SK-N-SH (cell line): ENCODE measurements at regions not wholly inside any gene's neighbourhood (a gene's known extent, or its start where the extent isn't known, plus 50 kb on each side); places are given as distances from the start of the nearest gene placed in this dataset.
"Not testable (repeated sequence)": the region's sequence is repeated elsewhere in the genome, so short reads cannot be mapped to it uniquely, and the experiment has no call there.

Source experiments
- CTCF ChIA-PET: fragments of 300-600, 350-600 bp; formaldehyde crosslinking; extraction: SDS; loops from one replicate; lab custom pipeline; 2021; lab: Yijun Ruan, JAX
- POLR2A ChIA-PET: fragments of 350-600 bp; sonication (Branson Sonifier 250); formaldehyde crosslinking; extraction: SDS; loops from one replicate; lab custom pipeline; 2020; ENCODE audit warnings: antibody characterized with exemption, inconsistent platforms; lab: Yijun Ruan, JAX
- DNase-seq: peaks from one replicate; pipeline ENCODE4 v3.0.0; 2012
- H2AFZ ChIP-seq: fragments of 200-600 bp; sonication (generic); 2 replicates; pipeline ENCODE4 v1.8.1; 2016; ENCODE audit warnings: antibody characterized with exemption, mild to moderate bottlenecking, low read depth
- H3F3A ChIP-seq: fragments of 200-600 bp; sonication (generic); replicated peaks from 2 replicates; pipeline ENCODE3; 2016; ENCODE audit warnings: antibody characterized with exemption, mild to moderate bottlenecking; ENCODE audit not compliant: insufficient read depth
- H3K27ac ChIP-seq, 2 experiments: fragments of 200-500 bp in 1 of 2; fragments of 200-600 bp in 1 of 2; sonication (Bioruptor generic) in 1 of 2; sonication (generic), shearing (Covaris generic) in 1 of 2; 2 replicates each; pipeline versions ENCODE4 v1.5.1 to v1.6.1; 2014 to 2016; ENCODE audit warnings: low read depth in 2 of 2, inconsistent platforms in 1 of 2, low read length in 1 of 2, mild to moderate bottlenecking in 1 of 2, mixed read lengths in 1 of 2
- H3K27me3 ChIP-seq: fragments of 200-600 bp; sonication (generic), shearing (Covaris generic); 2 replicates; pipeline ENCODE4 v1.6.1; 2016; ENCODE audit warnings: mixed run types; ENCODE audit not compliant: insufficient read depth
- H3K36me3 ChIP-seq, 2 experiments: fragments of 200-500 bp in 1 of 2; fragments of 200-600 bp in 1 of 2; sonication (Bioruptor generic) in 1 of 2; sonication (generic) in 1 of 2; replicated peaks in 1 of 2; 2 replicates each; pipeline versions ENCODE3 to v1.5.1; 2014 to 2016; ENCODE audit warnings: low read length in 1 of 2, mild to moderate bottlenecking in 1 of 2; ENCODE audit not compliant: insufficient read depth in 2 of 2, control insufficient read depth in 1 of 2
- H3K4me1 ChIP-seq, 2 experiments: fragments of 200-500 bp in 1 of 2; fragments of 200-600 bp in 1 of 2; sonication (Bioruptor generic) in 1 of 2; sonication (generic), shearing (Covaris generic) in 1 of 2; 2 replicates each; pipeline versions ENCODE4 v1.5.1 to v1.6.1; 2014 to 2016; ENCODE audit warnings: low read depth in 1 of 2, low read length in 1 of 2, mixed run types in 1 of 2; ENCODE audit not compliant: insufficient read depth in 2 of 2, control insufficient read depth in 1 of 2
- H3K4me2 ChIP-seq: fragments of 200-600 bp; sonication (generic), shearing (Covaris generic); 2 replicates; pipeline ENCODE4 v1.6.1; 2017; ENCODE audit warnings: mixed run types
- H3K4me3 ChIP-seq, 2 experiments: fragments of 200-500 bp in 1 of 2; fragments of 200-600 bp in 1 of 2; sonication (Bioruptor generic) in 1 of 2; sonication (generic), shearing (Covaris generic) in 1 of 2; 2 replicates each; pipeline versions ENCODE4 v1.5.1 to v1.8.1; 2014 to 2016; ENCODE audit warnings: low read depth in 2 of 2, inconsistent platforms in 1 of 2, low read length in 1 of 2, mild to moderate bottlenecking in 1 of 2, mixed read lengths in 1 of 2, moderate library complexity in 1 of 2
- H3K79me2 ChIP-seq: fragments of 200-600 bp; sonication (generic); 2 replicates; pipeline ENCODE4 v1.8.1; 2017; ENCODE audit warnings: mild to moderate bottlenecking; ENCODE audit not compliant: insufficient read depth
- H3K9ac ChIP-seq: fragments of 200-600 bp; sonication (generic); 2 replicates; pipeline ENCODE4 v1.6.1; 2017; ENCODE audit warnings: mixed run types
- H3K9me2 ChIP-seq: fragments of 200-600 bp; sonication (generic); 2 replicates; pipeline ENCODE4 v1.6.1; 2017; ENCODE audit warnings: mixed run types
- H3K9me3 ChIP-seq: fragments of 200-600 bp; sonication (generic); 2 replicates; pipeline ENCODE4 v1.6.1; 2017; ENCODE audit warnings: mixed run types, mild to moderate bottlenecking, moderate library complexity
- H4K20me1 ChIP-seq: fragments of 200-600 bp; sonication (generic); 2 replicates; pipeline ENCODE4 v1.6.1; 2017; ENCODE audit warnings: mild to moderate bottlenecking, mixed run types; ENCODE audit not compliant: insufficient read depth
- CTCF ChIP-seq: fragments of 200-600 bp; sonication (generic); IDR thresholded peaks from 2 replicates; pipeline ENCODE4 v1.6.1; 2017; ENCODE audit warnings: antibody characterized with exemption, mild to moderate bottlenecking, moderate library complexity
- GATA2 ChIP-seq: sonication (generic); formaldehyde crosslinking; IDR thresholded peaks from 2 replicates; pipeline ENCODE4 v1.5.0; 2020; ENCODE audit warnings: mild to moderate bottlenecking, missing genetic modification reagents
- MXI1 ChIP-seq: IDR thresholded peaks from 2 replicates; pipeline ENCODE4 v1.6.1; 2012; ENCODE audit warnings: mild to moderate bottlenecking, low read depth, low read length, improper control_type of control experiment
- RAD21 ChIP-seq: IDR thresholded peaks from 2 replicates; pipeline ENCODE4 v1.6.1; 2012; ENCODE audit warnings: mild to moderate bottlenecking, low read length
- REST ChIP-seq: IDR thresholded peaks from 2 replicates; pipeline ENCODE4 v1.6.1; 2012; ENCODE audit warnings: mild to moderate bottlenecking, low read depth, low read length, moderate library complexity
- TEAD4 ChIP-seq: IDR thresholded peaks from 2 replicates; pipeline ENCODE4 v1.4.0; 2012; ENCODE audit warnings: mild to moderate bottlenecking, borderline replicate concordance; ENCODE audit not compliant: insufficient read depth
- ZBTB33 ChIP-seq: IDR thresholded peaks from 2 replicates; pipeline ENCODE4 v1.4.0; 2012; ENCODE audit warnings: low read depth, borderline replicate concordance
- WGBS: methylation state at CpG from one replicate; pipeline ENCODE4 v1.1.6; 2017; ENCODE audit warnings: low lambda C conversion rate; 5-methylcytosine and 5-hydroxymethylcytosine counted together

GRCh38 chr11:82505379-82505778 lies 228.3 kb downstream of the FAM181B start (continued):
- TF ChIP-seq TEAD4, result no peak
- TF ChIP-seq MXI1, result no peak

GRCh38 chr11:82501174-82501573 lies 232.5 kb downstream of the FAM181B start:
- H3K27ac ChIP-seq, POLR2A ChIA-PET, H3K4me1 ChIP-seq, DNase-seq, H3K4me2 ChIP-seq, H3K36me3 ChIP-seq, H3F3A ChIP-seq, H3K4me3 ChIP-seq, CTCF ChIA-PET, H3K9me3 ChIP-seq, H3K9me2 ChIP-seq, H4K20me1 ChIP-seq, H3K79me2 ChIP-seq, H3K27me3 ChIP-seq, H2AFZ ChIP-seq, H3K9ac ChIP-seq: not testable (repeated sequence)
- no CpG with 5 or more reads among the region's 26 CpGs for WGBS

- H3K36me3 ChIP-seq, result no peaks in the 10 kb centered on the region
- no peaks in the 10 kb centered on the region for H4K20me1 ChIP-seq
- H3K9me2 ChIP-seq, result no peaks in the 10 kb centered on the region
- H3F3A ChIP-seq, result no peaks in the 10 kb centered on the region
- H3K79me2 ChIP-seq, result no peaks in the 10 kb centered on the region
- DNase-seq, result peak; percentile 22
- H3K4me1 ChIP-seq, result no peaks in the 10 kb centered on the region
- H3K9me3 ChIP-seq, result no peaks in the 10 kb centered on the region
- ChIA-PET CTCF (interaction anchor here (0.6 to 2.0 kb wide), 4 partner anchors 10 to 201 kb away, joined by 3 to 13 read pairs (median 4); no protein-coding TSS in a partner anchor), POLR2A (no interaction called here)
- H3K4me3 ChIP-seq, result no peak overlapping the region
- no peak overlapping the region for H3K9ac ChIP-seq
- no peak overlapping the region for H3K27ac ChIP-seq
- WGBS, result 23% methylated on average over 3 of the region's 3 CpGs
- no peak overlapping the region for H2AFZ ChIP-seq
- TF ChIP-seq RAD21 (peak; percentile 33), GATA2 (no peak), ZBTB33 (no peak), CTCF (peak; percentile 48), REST (no peak)
- H3K4me2 ChIP-seq, result no peak overlapping the region
- H3K27me3 ChIP-seq, result no peaks in the 10 kb centered on the region
Observed at GRCh38 chr11:82494988-82495432, 238.7 kb downstream of the FAM181B start.
